GM23338 (cell line): ENCODE measurements at regions not wholly inside any gene's neighbourhood (a gene's known extent, or its start where the extent isn't known, plus 50 kb on each side); places are given as distances from the start of the nearest gene placed in this dataset.

Experiments
- CREB1 ChIP-seq: fragments of 250-450 bp; sonication (Bioruptor Pico); IDR thresholded peaks from 2 replicates; pipeline ENCODE4 v1.5.0; 2020; ENCODE audit warnings: low read depth, mild to moderate bottlenecking, moderate library complexity
- EZH2 ChIP-seq: fragments of 200-600 bp; sonication (generic); IDR thresholded peaks from one replicate; pipeline ENCODE4 v1.8.0; 2017; ENCODE audit warnings: antibody characterized with exemption, mild to moderate bottlenecking, low read depth; ENCODE audit not compliant: unreplicated experiment
- ZNF114 ChIP-seq: fragments of 250-450 bp; sonication (Bioruptor Pico); IDR thresholded peaks from 2 replicates; pipeline ENCODE4 v1.5.0; 2020; ENCODE audit warnings: mild to moderate bottlenecking, moderate library complexity
- TF ChIP-seq, protein P1 (sequence below), 2 experiments: fragments of 200-600 bp in 1 of 2; sonication (generic) in 1 of 2; conservative IDR thresholded peaks; 2 replicates each; pipeline versions ENCODE4 v1.5.1 to v1.6.1; 2016 to 2017; ENCODE audit warnings: antibody characterized with exemption in 2 of 2, low read depth in 2 of 2, mild to moderate bottlenecking in 2 of 2, moderate library complexity in 1 of 2

DNA sequence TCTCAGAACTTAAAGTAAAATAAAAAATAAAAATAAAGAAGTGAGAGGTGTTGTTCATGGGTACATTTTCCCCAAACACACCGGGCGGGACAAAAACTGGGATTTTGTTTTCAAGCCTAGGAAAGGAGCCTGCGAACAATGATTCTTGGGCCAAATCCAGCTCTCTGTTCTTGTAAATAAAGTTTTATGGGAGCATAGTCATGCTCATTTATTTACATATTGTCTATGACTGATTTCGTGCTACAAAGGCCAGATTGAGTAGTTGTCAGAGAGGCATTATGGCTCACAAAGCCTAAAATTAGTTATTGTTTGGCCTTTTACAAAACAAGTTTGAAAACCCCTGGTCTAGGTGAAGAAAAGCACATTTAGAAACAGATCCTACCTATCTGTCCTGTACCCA is 821.0 kb upstream of the GRAMD2B start:
- TF ChIP-seq, protein P1, sequence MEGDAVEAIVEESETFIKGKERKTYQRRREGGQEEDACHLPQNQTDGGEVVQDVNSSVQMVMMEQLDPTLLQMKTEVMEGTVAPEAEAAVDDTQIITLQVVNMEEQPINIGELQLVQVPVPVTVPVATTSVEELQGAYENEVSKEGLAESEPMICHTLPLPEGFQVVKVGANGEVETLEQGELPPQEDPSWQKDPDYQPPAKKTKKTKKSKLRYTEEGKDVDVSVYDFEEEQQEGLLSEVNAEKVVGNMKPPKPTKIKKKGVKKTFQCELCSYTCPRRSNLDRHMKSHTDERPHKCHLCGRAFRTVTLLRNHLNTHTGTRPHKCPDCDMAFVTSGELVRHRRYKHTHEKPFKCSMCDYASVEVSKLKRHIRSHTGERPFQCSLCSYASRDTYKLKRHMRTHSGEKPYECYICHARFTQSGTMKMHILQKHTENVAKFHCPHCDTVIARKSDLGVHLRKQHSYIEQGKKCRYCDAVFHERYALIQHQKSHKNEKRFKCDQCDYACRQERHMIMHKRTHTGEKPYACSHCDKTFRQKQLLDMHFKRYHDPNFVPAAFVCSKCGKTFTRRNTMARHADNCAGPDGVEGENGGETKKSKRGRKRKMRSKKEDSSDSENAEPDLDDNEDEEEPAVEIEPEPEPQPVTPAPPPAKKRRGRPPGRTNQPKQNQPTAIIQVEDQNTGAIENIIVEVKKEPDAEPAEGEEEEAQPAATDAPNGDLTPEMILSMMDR (conservative IDR thresholded peaks at IDR 0.05; ENCODE audit: low read depth in 2 of 2) = no peak
- no peak for TF ChIP-seq EZH2
- TF ChIP-seq CREB1 (CRISPR knock-in tag) = no peak
- TF ChIP-seq ZNF114 (CRISPR knock-in tag) = no peak
